H9 (cell line): ENCODE measurements at regions not wholly inside any gene's neighbourhood (a gene's known extent, or its start where the extent isn't known, plus 50 kb on each side); places are given as distances from the start of the nearest gene placed in this dataset.

Experiments used
- DNase-seq: peaks from one replicate; pipeline ENCODE4 v3.0.0-alpha.2; 2017
- H2AFZ ChIP-seq: one replicate; pipeline ENCODE4 v1.6.1; 2013; ENCODE audit warnings: mild to moderate bottlenecking, low read length, control low read depth, moderate library complexity
- H2AK5ac ChIP-seq: 2 replicates; pipeline ENCODE4 v1.6.1; 2013; ENCODE audit warnings: low read length, control low read depth, mixed read lengths; ENCODE audit not compliant: insufficient read length
- H2BK120ac ChIP-seq: one replicate; pipeline ENCODE4 v1.6.1; 2013; ENCODE audit warnings: low read depth, mild to moderate bottlenecking, low read length, control low read depth, inconsistent platforms; ENCODE audit not compliant: poor library complexity, severe bottlenecking
- H2BK12ac ChIP-seq: 2 replicates; pipeline ENCODE4 v1.6.1; 2013; ENCODE audit warnings: low read length, control low read depth, mixed read lengths, low read depth; ENCODE audit not compliant: insufficient read length
- H2BK15ac ChIP-seq: 2 replicates; pipeline ENCODE4 v1.6.1; 2013; ENCODE audit warnings: low read depth, low read length, control low read depth
- H2BK20ac ChIP-seq: one replicate; pipeline ENCODE4 v1.6.1; 2013; ENCODE audit warnings: low read depth, mild to moderate bottlenecking, low read length, control low read depth, inconsistent platforms; ENCODE audit not compliant: poor library complexity, severe bottlenecking
- H2BK5ac ChIP-seq: 2 replicates; pipeline ENCODE4 v1.6.1; 2013; ENCODE audit warnings: low read length, control low read depth, mixed read lengths; ENCODE audit not compliant: insufficient read length
- H3K14ac ChIP-seq: 2 replicates; pipeline ENCODE4 v1.6.1; 2013; ENCODE audit warnings: low read length, control low read depth; ENCODE audit not compliant: insufficient read depth
- H3K18ac ChIP-seq: 2 replicates; pipeline ENCODE4 v1.6.1; 2013; ENCODE audit warnings: low read depth, mild to moderate bottlenecking, mixed read lengths, low read length, control low read depth; ENCODE audit not compliant: insufficient read length
- H3K23ac ChIP-seq: 2 replicates; pipeline ENCODE4 v1.6.1; 2013; ENCODE audit warnings: low read length, control low read depth, mixed read lengths, low read depth; ENCODE audit not compliant: insufficient read length
- H3K23me2 ChIP-seq: 2 replicates; pipeline ENCODE4 v1.6.1; 2013; ENCODE audit warnings: low read depth, mild to moderate bottlenecking, mixed read lengths, low read length, control low read depth; ENCODE audit not compliant: insufficient read length, poor library complexity, severe bottlenecking
- H3K27ac ChIP-seq: 2 replicates; pipeline ENCODE4 v1.5.1; 2013; ENCODE audit warnings: low read length, control low read depth, mixed read lengths, low read depth; ENCODE audit not compliant: insufficient read length
- H3K27me3 ChIP-seq: 2 replicates; pipeline ENCODE4 v1.6.1; 2013; ENCODE audit warnings: low read length, control low read depth, inconsistent platforms; ENCODE audit not compliant: insufficient read depth
- H3K4ac ChIP-seq: 2 replicates; pipeline ENCODE4 v1.6.1; 2013; ENCODE audit warnings: low read depth, mild to moderate bottlenecking, control low read depth, inconsistent platforms, low read length, moderate library complexity
- H3K4me1 ChIP-seq: 2 replicates; pipeline ENCODE4 v1.6.1; 2013; ENCODE audit warnings: low read length, control low read depth, inconsistent platforms; ENCODE audit not compliant: insufficient read depth
- H3K4me2 ChIP-seq: 2 replicates; pipeline ENCODE4 v1.6.1; 2013; ENCODE audit warnings: low read length, control low read depth, mixed read lengths; ENCODE audit not compliant: insufficient read length, insufficient read depth
- H3K56ac ChIP-seq: 2 replicates; pipeline ENCODE4 v1.6.1; 2013; ENCODE audit warnings: low read depth, mild to moderate bottlenecking, mixed read lengths, low read length, control low read depth; ENCODE audit not compliant: insufficient read length
- H3K79me1 ChIP-seq: 2 replicates; pipeline ENCODE4 v1.6.1; 2013; ENCODE audit warnings: low read depth, mild to moderate bottlenecking, moderate library complexity, low read length, control low read depth, inconsistent platforms; ENCODE audit not compliant: insufficient read depth, poor library complexity, severe bottlenecking
- H3K79me2 ChIP-seq: 2 replicates; pipeline ENCODE4 v1.6.1; 2013; ENCODE audit warnings: low read length, control low read depth, inconsistent platforms; ENCODE audit not compliant: insufficient read depth
- H3K9ac ChIP-seq: 2 replicates; pipeline ENCODE4 v1.6.1; 2013; ENCODE audit warnings: low read length, control low read depth, mixed read lengths; ENCODE audit not compliant: insufficient read length; ENCODE audit errors: extremely low read depth
- H3K9me3 ChIP-seq: one replicate; pipeline ENCODE4 v1.6.1; 2013; ENCODE audit warnings: low read depth, low read length, inconsistent platforms; ENCODE audit not compliant: control insufficient read depth
- H3T11ph ChIP-seq: one replicate; pipeline ENCODE4 v1.6.1; 2013; ENCODE audit warnings: mild to moderate bottlenecking, low read length, control low read depth, inconsistent platforms
- H4K20me1 ChIP-seq: one replicate; pipeline ENCODE4 v1.6.1; 2013; ENCODE audit not compliant: control insufficient read depth, insufficient read length, insufficient read depth
- H4K5ac ChIP-seq: 2 replicates; pipeline ENCODE4 v1.6.1; 2013; ENCODE audit warnings: low read depth, mild to moderate bottlenecking, mixed read lengths, low read length, control low read depth; ENCODE audit not compliant: insufficient read length
- H4K8ac ChIP-seq: replicated peaks from 2 replicates; pipeline ENCODE4 v1.6.1; 2013; ENCODE audit warnings: low read length, control low read depth, mixed read lengths, low read depth; ENCODE audit not compliant: insufficient read length
- H4K91ac ChIP-seq: 2 replicates; pipeline ENCODE4 v1.6.1; 2013; ENCODE audit warnings: low read depth, mild to moderate bottlenecking, moderate library complexity, mixed read lengths, low read length, control low read depth; ENCODE audit not compliant: insufficient read length
- H3K27ac Mint-ChIP-seq, 3 experiments: 2 replicates in 2 of 3; 3 replicates in 1 of 3; pipeline ENCODE4 v1.8.0; 2020 to 2021; ENCODE audit warnings: mixed read lengths in 3 of 3, mild to moderate bottlenecking in 1 of 3, moderate library complexity in 1 of 3
- H3K27me3 Mint-ChIP-seq: 2 replicates; pipeline ENCODE4 v1.8.0; 2021; ENCODE audit warnings: low read depth, mild to moderate bottlenecking, moderate library complexity, mixed read lengths
- H3K36me3 Mint-ChIP-seq, 3 experiments: 2 replicates in 2 of 3; 3 replicates in 1 of 3; pipeline ENCODE4 v1.8.0; 2020 to 2021; ENCODE audit warnings: low read depth in 3 of 3, mixed read lengths in 3 of 3; ENCODE audit not compliant: insufficient read depth in 1 of 3
- H3K4me1 Mint-ChIP-seq, 2 experiments: 2 replicates each; pipeline ENCODE4 v1.8.0; 2020; ENCODE audit warnings: mixed read lengths in 2 of 2
- H3K4me3 Mint-ChIP-seq, 2 experiments: 2 replicates in 1 of 2; 3 replicates in 1 of 2; pipeline ENCODE4 v1.8.0; 2020 to 2021; ENCODE audit warnings: mild to moderate bottlenecking in 2 of 2, mixed read lengths in 2 of 2, moderate library complexity in 1 of 2
- H3K9me3 Mint-ChIP-seq, 2 experiments: 2 replicates in 1 of 2; 3 replicates in 1 of 2; pipeline ENCODE4 v1.8.0; 2020; ENCODE audit warnings: mild to moderate bottlenecking in 2 of 2, mixed read lengths in 2 of 2, moderate library complexity in 1 of 2
- WGBS: extraction: QIAGEN DNeasy Blood & Tissue Kit; methylation state at CpG from one replicate; pipeline ENCODE4 v1.1.7; 2013; ENCODE audit warnings: missing lambda C conversion rate, low lambda C conversion rate, mixed read lengths; ENCODE audit not compliant: insufficient read length; ENCODE audit errors: extremely low coverage; 5-methylcytosine and 5-hydroxymethylcytosine counted together
- TF ChIP-seq, protein P1 (sequence below): fragments of 200-600 bp; sonication (generic); conservative IDR thresholded peaks from 3 replicates; pipeline ENCODE4 v1.8.0; 2021; ENCODE audit warnings: antibody characterized with exemption, mild to moderate bottlenecking

DNA sequence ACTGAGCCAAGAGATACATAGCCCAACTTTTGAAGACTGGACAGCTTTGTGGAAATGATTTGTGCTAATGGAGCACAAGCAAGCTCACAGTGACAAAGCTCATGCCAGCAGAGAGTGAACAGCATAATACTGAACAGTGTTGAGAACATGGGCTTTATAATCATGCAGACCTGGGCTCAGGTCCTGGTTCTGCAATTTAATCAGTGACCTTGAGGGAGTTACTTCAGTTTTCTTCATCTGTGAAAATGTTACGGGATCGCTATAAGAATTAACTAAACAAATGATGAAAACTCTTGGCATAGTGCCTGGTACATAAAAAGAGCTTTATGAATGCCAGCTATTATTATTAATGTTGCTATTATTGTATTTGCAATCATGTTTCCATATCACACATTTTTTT lies 690.5 kb upstream of the LRRN3 start:
- Histone ChIP-seq H3K79me2 (no peaks in the 10 kb centered on the region), H4K91ac (no peak overlapping the region), H3K9ac (no peak overlapping the region), H4K8ac (no peak overlapping the region), H4K5ac (no peak overlapping the region), H3K56ac (no peak overlapping the region), H3T11ph (no peak overlapping the region), H3K27ac (no peak overlapping the region), H3K23ac (no peak overlapping the region), H3K14ac (no peak overlapping the region), H2BK15ac (no peak overlapping the region), H4K20me1 (no peaks in the 10 kb centered on the region), H3K23me2 (no peaks in the 10 kb centered on the region), H2BK20ac (no peak overlapping the region), H2BK5ac (no peak overlapping the region), H3K4me2 (no peak overlapping the region), H3K4me1 (no peaks in the 10 kb centered on the region), H3K27me3 (no peaks in the 10 kb centered on the region), H3K4ac (no peak overlapping the region), H2BK120ac (no peak overlapping the region), H3K18ac (no peak overlapping the region), H2BK12ac (no peak overlapping the region), H2AFZ (no peak overlapping the region), H3K79me1 (no peaks in the 10 kb centered on the region), H2AK5ac (no peak overlapping the region), H3K9me3 (no peaks in the 10 kb centered on the region)
- H3K27ac Mint-ChIP-seq: no peak overlapping the region
- H3K9me3 Mint-ChIP-seq: no peaks in the 10 kb centered on the region
- no peaks in the 10 kb centered on the region for H3K27me3 Mint-ChIP-seq
- no peak for DNase-seq
- TF ChIP-seq, protein P1, sequence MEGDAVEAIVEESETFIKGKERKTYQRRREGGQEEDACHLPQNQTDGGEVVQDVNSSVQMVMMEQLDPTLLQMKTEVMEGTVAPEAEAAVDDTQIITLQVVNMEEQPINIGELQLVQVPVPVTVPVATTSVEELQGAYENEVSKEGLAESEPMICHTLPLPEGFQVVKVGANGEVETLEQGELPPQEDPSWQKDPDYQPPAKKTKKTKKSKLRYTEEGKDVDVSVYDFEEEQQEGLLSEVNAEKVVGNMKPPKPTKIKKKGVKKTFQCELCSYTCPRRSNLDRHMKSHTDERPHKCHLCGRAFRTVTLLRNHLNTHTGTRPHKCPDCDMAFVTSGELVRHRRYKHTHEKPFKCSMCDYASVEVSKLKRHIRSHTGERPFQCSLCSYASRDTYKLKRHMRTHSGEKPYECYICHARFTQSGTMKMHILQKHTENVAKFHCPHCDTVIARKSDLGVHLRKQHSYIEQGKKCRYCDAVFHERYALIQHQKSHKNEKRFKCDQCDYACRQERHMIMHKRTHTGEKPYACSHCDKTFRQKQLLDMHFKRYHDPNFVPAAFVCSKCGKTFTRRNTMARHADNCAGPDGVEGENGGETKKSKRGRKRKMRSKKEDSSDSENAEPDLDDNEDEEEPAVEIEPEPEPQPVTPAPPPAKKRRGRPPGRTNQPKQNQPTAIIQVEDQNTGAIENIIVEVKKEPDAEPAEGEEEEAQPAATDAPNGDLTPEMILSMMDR: no peak
- no peaks in the 10 kb centered on the region for H3K36me3 Mint-ChIP-seq
- no peak overlapping the region for H3K4me3 Mint-ChIP-seq
- no CpG with 5 or more reads among the region's 2 CpGs for WGBS
- no peaks in the 10 kb centered on the region for H3K4me1 Mint-ChIP-seq
